PC-9 (cell line): ENCODE measurements at regions not wholly inside any gene's neighbourhood (a gene's known extent, or its start where the extent isn't known, plus 50 kb on each side); places are given as distances from the start of the nearest gene placed in this dataset.

ENCODE experiments used
- BruUV-seq: library from RNA; stranded (reverse); fragments of 400-500 nt; replicated peaks from 2 replicates; lab custom pipeline; 2021; lab: Mats Ljungman, UMichigan
- CTCF ChIA-PET: fragments of 300-600 bp; sonication (Branson Sonifier 250); formaldehyde crosslinking; loops from one replicate; lab custom pipeline; 2022; ENCODE audit warnings: antibody characterized with exemption; lab: Charles Lee
- POLR2A ChIA-PET: fragments of 300-600 bp; sonication (Branson Sonifier 250); formaldehyde crosslinking; loops from one replicate; lab custom pipeline; 2022; ENCODE audit warnings: antibody characterized with exemption; ENCODE audit not compliant: unreplicated experiment; lab: Charles Lee
- DNase-seq, 2 experiments: peaks; one replicate each; pipeline versions ENCODE4 v3.0.0 to v3.0.0-alpha.2; 2015 to 2022; ENCODE audit warnings: mixed read lengths in 1 of 2
- H2AFZ ChIP-seq: fragments of 200-600 bp; sonication (generic); 2 replicates; pipeline ENCODE4 v1.8.1; 2017; ENCODE audit warnings: antibody characterized with exemption
- H3F3A ChIP-seq: fragments of 200-600 bp; sonication (generic); 2 replicates; pipeline ENCODE4 v1.8.1; 2017; ENCODE audit warnings: antibody characterized with exemption, mild to moderate bottlenecking, low read depth; ENCODE audit not compliant: insufficient read depth
- H3K27ac ChIP-seq: fragments of 200-600 bp; sonication (generic); 2 replicates; pipeline ENCODE4 v1.6.1; 2016; ENCODE audit warnings: mixed run types
- H3K27me3 ChIP-seq: fragments of 200-600 bp; sonication (generic); 2 replicates; pipeline ENCODE4 v1.6.1; 2016; ENCODE audit warnings: low read depth, mixed run types; ENCODE audit not compliant: insufficient read depth
- H3K36me3 ChIP-seq: fragments of 200-600 bp; sonication (generic); 2 replicates; pipeline ENCODE4 v1.6.1; 2016; ENCODE audit warnings: low read depth, mixed run types
- H3K4me1 ChIP-seq: fragments of 200-600 bp; sonication (generic); replicated peaks from 2 replicates; pipeline ENCODE4 v1.6.1; 2016; ENCODE audit warnings: mixed run types; ENCODE audit not compliant: insufficient read depth
- H3K4me2 ChIP-seq: fragments of 200-600 bp; sonication (generic); 2 replicates; pipeline ENCODE4 v1.6.1; 2017; ENCODE audit warnings: mixed run types
- H3K4me3 ChIP-seq: fragments of 200-600 bp; sonication (generic); 2 replicates; pipeline ENCODE4 v1.6.1; 2016; ENCODE audit warnings: mixed run types
- H3K79me2 ChIP-seq: fragments of 200-600 bp; sonication (generic); 2 replicates; pipeline ENCODE4 v1.6.1; 2017; ENCODE audit warnings: low read depth, mixed run types
- H3K9me2 ChIP-seq: fragments of 200-600 bp; sonication (generic); 2 replicates; pipeline ENCODE4 v1.8.1; 2017; ENCODE audit warnings: mild to moderate bottlenecking; ENCODE audit not compliant: insufficient read depth
- H3K9me3 ChIP-seq: fragments of 200-600 bp; sonication (generic); 2 replicates; pipeline ENCODE4 v1.8.1; 2016; ENCODE audit warnings: low read depth; ENCODE audit not compliant: insufficient read depth
- H4K20me1 ChIP-seq: fragments of 200-600 bp; sonication (generic); 2 replicates; pipeline ENCODE4 v1.8.1; 2017; ENCODE audit not compliant: insufficient read depth
- CTCF ChIP-seq: fragments of 200-600 bp; sonication (generic); conservative IDR thresholded peaks from 2 replicates; pipeline ENCODE4 v1.6.1; 2017; ENCODE audit warnings: mixed run types, antibody characterized with exemption, mild to moderate bottlenecking, moderate library complexity
- EZH2 ChIP-seq: fragments of 200-600 bp; sonication (generic); IDR thresholded peaks from 2 replicates; pipeline ENCODE4 v1.8.0; 2017; ENCODE audit warnings: antibody characterized with exemption, low read depth
- intact Hi-C: fragments of 100-400 bp; cut with micrococcal nuclease; formaldehyde crosslinking; loops from one replicate; pipeline ENCODE4 v1.10.0; 2022; ENCODE audit not compliant: unreplicated experiment

GRCh38 chr19:31179471-31179852 is 169.8 kb downstream of the TSHZ3 start:
- Histone ChIP-seq H3K4me3 (no peak overlapping the region), H4K20me1 (no peaks in the 10 kb centered on the region), H3K79me2 (no peaks in the 10 kb centered on the region), H3K9me2 (no peaks in the 10 kb centered on the region), H3K27me3 (peaks cover 22% of the 10 kb centered on the region), H3K36me3 (no peaks in the 10 kb centered on the region), H2AFZ (no peak overlapping the region), H3K4me2 (no peak overlapping the region), H3K9me3 (no peaks in the 10 kb centered on the region), H3F3A (no peaks in the 10 kb centered on the region), H3K4me1 (no peaks in the 10 kb centered on the region), H3K27ac (no peak overlapping the region)
- ChIA-PET POLR2A (no interaction called here), CTCF (no interaction called here)
- no peak for DNase-seq
- no TSS peak for BruUV-seq
- intact Hi-C loops, result no loop called here
- TF ChIP-seq EZH2 (no peak), CTCF (no peak)

GRCh38 chr19:31178833-31179470 is 170.3 kb downstream of the TSHZ3 start:
- TF ChIP-seq CTCF, result no peak
- no peak for TF ChIP-seq EZH2
- no peak overlapping the region for H2AFZ ChIP-seq
- H3K27ac ChIP-seq, result no peak overlapping the region
- BruUV-seq, result no TSS peak
- no peaks in the 10 kb centered on the region for H3F3A ChIP-seq
- H3K4me1 ChIP-seq, result no peaks in the 10 kb centered on the region
- no peak overlapping the region for H3K4me2 ChIP-seq
- H3K36me3 ChIP-seq, result no peaks in the 10 kb centered on the region
- POLR2A ChIA-PET, result no interaction called here
- no peaks in the 10 kb centered on the region for H3K9me2 ChIP-seq
- no peak overlapping the region for H3K4me3 ChIP-seq
- H3K9me3 ChIP-seq, result no peaks in the 10 kb centered on the region
- CTCF ChIA-PET, result no interaction called here
- H4K20me1 ChIP-seq, result no peaks in the 10 kb centered on the region
- DNase-seq, result no peak
- H3K27me3 ChIP-seq, result peaks cover 17% of the 10 kb centered on the region
- no peaks in the 10 kb centered on the region for H3K79me2 ChIP-seq
- intact Hi-C loops, result no loop called here

- BruUV-seq, result no TSS peak
- TF ChIP-seq EZH2, result no peak
- TF ChIP-seq CTCF, result no peak
Observed at GRCh38 chr19:31177246-31177645, 172.0 kb downstream of the TSHZ3 start.

More at GRCh38 chr19:31177246-31177645, 172.0 kb downstream of the TSHZ3 start:
- H3F3A ChIP-seq, result no peaks in the 10 kb centered on the region
- ChIA-PET POLR2A (no interaction called here), CTCF (no interaction called here)
- intact Hi-C loops, result no loop called here
- H3K79me2 ChIP-seq, result no peaks in the 10 kb centered on the region
- H3K36me3 ChIP-seq, result no peaks in the 10 kb centered on the region
- H3K27me3 ChIP-seq, result peaks cover 7% of the 10 kb centered on the region
- no peak overlapping the region for H2AFZ ChIP-seq
- no peak overlapping the region for H3K4me2 ChIP-seq
- no peak overlapping the region for H3K4me3 ChIP-seq
- DNase-seq, result no peak
- H3K9me2 ChIP-seq, result no peaks in the 10 kb centered on the region
- H4K20me1 ChIP-seq, result no peaks in the 10 kb centered on the region
- no peaks in the 10 kb centered on the region for H3K9me3 ChIP-seq
- no peaks in the 10 kb centered on the region for H3K4me1 ChIP-seq
- no peak overlapping the region for H3K27ac ChIP-seq
